Effector memory CD4-positive, alpha-beta T cell (primary cell): ENCODE measurements at regions not wholly inside any gene's neighbourhood (a gene's known extent, or its start where the extent isn't known, plus 50 kb on each side); places are given as distances from the start of the nearest gene placed in this dataset.

Source experiments
- DNase-seq, 3 donors: peaks; one replicate each; pipeline ENCODE4 v3.0.0-alpha.2; 2020
- H3K27ac ChIP-seq: 2 replicates; pipeline ENCODE4 v1.7.0; 2013; ENCODE audit warnings: mild to moderate bottlenecking, low read length, moderate library complexity; ENCODE audit not compliant: insufficient read depth, poor library complexity, severe bottlenecking
- H3K27me3 ChIP-seq: replicated peaks from 2 replicates; pipeline ENCODE4 v1.7.0; 2013; ENCODE audit warnings: mild to moderate bottlenecking, low read length; ENCODE audit not compliant: insufficient read depth, control insufficient read depth, poor library complexity, severe bottlenecking
- H3K36me3 ChIP-seq: 2 replicates; pipeline ENCODE4 v1.7.0; 2013; ENCODE audit warnings: mild to moderate bottlenecking, low read length, moderate library complexity; ENCODE audit not compliant: control insufficient read depth, insufficient read depth
- H3K4me1 ChIP-seq: 2 replicates; pipeline ENCODE4 v1.7.0; 2013; ENCODE audit warnings: low read length, mild to moderate bottlenecking; ENCODE audit not compliant: control insufficient read depth, insufficient read depth, poor library complexity, severe bottlenecking
- H3K4me3 ChIP-seq: 2 replicates; pipeline ENCODE4 v1.7.0; 2013; ENCODE audit warnings: low read length, low read depth, mild to moderate bottlenecking; ENCODE audit not compliant: insufficient read depth, poor library complexity, severe bottlenecking
- H3K9me3 ChIP-seq: 2 replicates; pipeline ENCODE4 v1.7.0; 2013; ENCODE audit warnings: mild to moderate bottlenecking, low read length, moderate library complexity; ENCODE audit not compliant: control insufficient read depth

DNA sequence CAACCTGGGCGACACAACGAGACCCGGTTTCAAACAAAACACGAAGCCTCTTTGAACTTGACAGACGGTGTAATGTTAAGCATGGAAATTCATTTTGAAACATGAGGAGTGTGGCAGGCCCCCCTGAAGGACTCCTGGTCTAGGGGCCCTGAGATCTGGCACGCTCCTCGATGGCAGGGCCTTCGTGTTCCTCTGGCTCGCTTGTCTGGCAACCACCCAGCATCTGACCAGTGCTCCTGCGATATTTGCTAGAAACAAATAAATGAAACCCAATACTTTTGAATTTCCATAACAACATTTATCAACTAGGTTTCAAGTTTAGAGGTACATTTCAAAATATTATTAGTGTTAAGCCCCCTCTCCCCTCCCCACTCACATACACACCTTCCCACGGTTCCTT lies 193.0 kb downstream of the ERCC6L2 start:
- DNase-seq = no peak
- no peak overlapping the region for H3K4me3 ChIP-seq
- no peaks in the 10 kb centered on the region for H3K27me3 ChIP-seq
- H3K9me3 ChIP-seq = no peaks in the 10 kb centered on the region
- no peak overlapping the region for H3K27ac ChIP-seq
- no peaks in the 10 kb centered on the region for H3K4me1 ChIP-seq
- no peaks in the 10 kb centered on the region for H3K36me3 ChIP-seq

DNA sequence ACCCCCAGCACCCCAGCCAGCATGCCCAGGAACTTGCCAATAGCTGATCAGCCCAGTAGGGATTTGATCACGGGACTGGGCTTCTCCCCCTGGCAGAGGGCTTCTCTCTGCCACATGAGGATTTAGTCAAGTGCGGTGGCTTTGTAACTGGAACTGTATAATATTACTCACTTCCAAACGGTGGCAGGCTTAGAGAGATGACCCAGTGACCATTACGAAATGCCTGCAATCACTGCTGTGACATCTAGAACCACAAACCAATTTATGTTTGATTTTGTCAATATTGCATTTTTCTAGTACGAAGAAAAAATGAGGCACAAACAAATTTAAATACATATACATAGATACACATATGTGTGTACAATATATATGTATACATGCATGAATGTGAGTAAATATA lies 192.1 kb downstream of the ERCC6L2 start:
- Histone ChIP-seq H3K27me3 (no peaks in the 10 kb centered on the region), H3K4me3 (no peak overlapping the region), H3K27ac (no peak overlapping the region), H3K9me3 (no peaks in the 10 kb centered on the region), H3K4me1 (no peaks in the 10 kb centered on the region), H3K36me3 (no peaks in the 10 kb centered on the region)
- no peak for DNase-seq

DNA sequence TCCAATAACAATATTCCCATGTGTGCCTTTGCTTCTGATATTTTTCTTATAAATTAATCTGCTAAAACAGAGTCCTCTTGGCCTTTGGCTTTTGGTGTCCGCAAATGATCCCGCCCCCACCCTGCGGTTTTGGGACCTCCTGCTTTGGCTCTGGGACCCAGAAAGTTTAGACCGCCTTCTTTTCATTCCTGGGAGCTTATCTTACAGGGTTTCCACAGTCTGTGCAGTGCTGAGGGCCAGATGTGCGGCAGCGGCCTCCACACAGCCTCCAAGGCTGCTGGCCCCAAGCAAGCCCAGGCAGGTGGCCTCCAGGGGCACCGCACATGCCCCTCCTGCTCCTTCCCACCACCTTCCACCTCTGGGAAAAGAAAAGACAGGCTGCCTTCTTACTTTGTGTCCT lies 191.5 kb downstream of the ERCC6L2 start:
- DNase-seq = no peak

DNA sequence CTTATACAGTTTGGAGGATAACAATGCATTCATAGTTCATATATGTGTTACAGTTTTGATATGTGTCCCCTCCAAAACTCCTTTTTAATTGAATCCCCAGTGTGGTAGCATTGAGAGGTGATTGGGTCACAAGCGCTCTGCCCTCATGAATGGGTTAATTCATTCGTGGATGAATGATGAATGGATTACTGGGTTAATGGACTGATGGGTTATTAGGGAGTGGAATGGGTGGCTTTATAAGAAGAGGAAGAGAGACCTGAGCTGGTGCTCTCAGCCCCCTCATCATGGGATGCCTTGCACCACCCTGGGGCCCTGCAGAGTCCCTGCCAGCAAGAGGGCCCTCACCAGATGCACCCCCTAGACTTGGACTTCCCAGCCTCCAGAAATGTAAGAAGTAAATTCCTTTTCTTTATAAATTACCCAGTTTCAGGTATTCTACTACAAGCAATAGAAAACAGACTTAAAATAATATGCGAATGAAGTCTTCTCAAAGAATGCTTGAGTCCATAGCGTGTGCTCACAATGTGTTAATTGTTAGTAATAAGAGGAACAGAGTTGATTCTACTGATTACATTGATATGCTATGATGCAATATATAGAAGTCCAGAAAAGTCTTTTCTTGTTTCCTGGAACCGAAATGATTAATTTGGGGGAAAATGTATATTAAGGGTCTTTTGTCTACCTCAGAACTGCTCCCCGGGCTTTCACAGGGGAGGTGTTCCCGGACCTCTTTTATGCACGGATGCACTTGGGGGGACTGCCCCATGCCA lies 190.2 kb downstream of the ERCC6L2 start:
- no peaks in the 10 kb centered on the region for H3K9me3 ChIP-seq
- no peaks in the 10 kb centered on the region for H3K36me3 ChIP-seq
- no peak overlapping the region for H3K4me3 ChIP-seq

More for the DNA sequence above, 191.5 kb downstream of the ERCC6L2 start:
- H3K27me3 ChIP-seq = no peaks in the 10 kb centered on the region
- no peaks in the 10 kb centered on the region for H3K9me3 ChIP-seq
- H3K27ac ChIP-seq = no peak overlapping the region
- H3K4me1 ChIP-seq = no peaks in the 10 kb centered on the region
- no peaks in the 10 kb centered on the region for H3K36me3 ChIP-seq
- H3K4me3 ChIP-seq = no peak overlapping the region

DNA sequence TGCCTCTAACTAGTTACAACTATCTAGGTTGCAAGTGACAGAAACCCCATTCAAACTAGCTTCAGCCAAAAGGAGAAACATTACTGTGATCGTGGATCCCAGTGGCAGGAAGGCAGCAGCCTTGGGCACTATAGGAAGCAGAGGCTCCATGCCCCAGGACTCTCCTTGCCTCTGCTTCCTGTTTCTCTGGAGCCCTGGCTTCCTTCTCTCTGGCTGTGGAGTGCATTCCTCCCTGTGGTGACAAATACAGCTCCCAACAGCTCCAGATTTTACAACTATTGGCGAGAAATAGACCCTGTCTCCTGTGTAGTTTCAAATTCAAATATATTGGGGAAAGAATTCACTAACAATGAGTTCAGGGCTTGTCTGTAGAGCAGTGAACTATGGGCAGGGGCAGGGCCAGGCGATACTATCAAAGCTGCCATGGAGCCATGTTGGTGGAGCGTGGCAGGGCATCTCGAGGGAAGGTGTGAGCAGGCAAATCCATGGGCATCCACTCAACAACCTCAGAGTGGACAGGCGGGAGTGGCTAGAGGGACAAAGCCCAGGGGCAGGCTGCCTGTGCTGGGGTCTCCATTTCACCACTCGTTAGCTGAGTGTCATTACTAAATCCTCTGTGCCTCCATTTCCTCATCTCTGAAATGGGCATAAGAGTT lies 189.5 kb downstream of the ERCC6L2 start:
- Histone ChIP-seq H3K36me3 (no peaks in the 10 kb centered on the region), H3K4me3 (no peak overlapping the region), H3K4me1 (no peaks in the 10 kb centered on the region), H3K27me3 (no peaks in the 10 kb centered on the region), H3K9me3 (no peaks in the 10 kb centered on the region), H3K27ac (no peak overlapping the region)
- no peak for DNase-seq

More for the DNA sequence above, 190.2 kb downstream of the ERCC6L2 start:
- Histone ChIP-seq H3K27me3 (no peaks in the 10 kb centered on the region), H3K4me1 (no peaks in the 10 kb centered on the region), H3K27ac (no peak overlapping the region)
- DNase-seq = no peak

DNA sequence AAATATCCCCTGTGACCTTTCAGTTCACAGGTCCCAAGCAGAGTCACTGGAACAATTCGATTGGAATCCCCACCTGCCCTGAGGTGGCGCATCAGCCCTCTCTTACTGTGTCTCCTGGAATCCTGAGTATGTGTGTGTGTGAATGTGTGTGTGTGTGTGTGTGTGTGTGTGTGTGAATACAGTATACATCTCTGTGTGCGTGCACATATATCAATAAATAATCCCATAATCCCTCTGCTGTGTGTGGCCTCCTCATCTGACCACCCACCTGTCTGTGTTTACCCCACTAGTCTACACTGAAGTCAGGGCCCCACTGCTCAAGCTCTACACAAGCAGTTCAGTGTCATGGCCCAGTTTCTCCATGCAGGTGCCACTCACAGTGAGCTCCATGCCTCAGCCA lies 187.4 kb downstream of the ERCC6L2 start:
- no peaks in the 10 kb centered on the region for H3K4me1 ChIP-seq
- no peak overlapping the region for H3K27ac ChIP-seq
- no peaks in the 10 kb centered on the region for H3K27me3 ChIP-seq
- no peak for DNase-seq
- H3K9me3 ChIP-seq = no peaks in the 10 kb centered on the region
- no peak overlapping the region for H3K4me3 ChIP-seq
- no peaks in the 10 kb centered on the region for H3K36me3 ChIP-seq

DNA sequence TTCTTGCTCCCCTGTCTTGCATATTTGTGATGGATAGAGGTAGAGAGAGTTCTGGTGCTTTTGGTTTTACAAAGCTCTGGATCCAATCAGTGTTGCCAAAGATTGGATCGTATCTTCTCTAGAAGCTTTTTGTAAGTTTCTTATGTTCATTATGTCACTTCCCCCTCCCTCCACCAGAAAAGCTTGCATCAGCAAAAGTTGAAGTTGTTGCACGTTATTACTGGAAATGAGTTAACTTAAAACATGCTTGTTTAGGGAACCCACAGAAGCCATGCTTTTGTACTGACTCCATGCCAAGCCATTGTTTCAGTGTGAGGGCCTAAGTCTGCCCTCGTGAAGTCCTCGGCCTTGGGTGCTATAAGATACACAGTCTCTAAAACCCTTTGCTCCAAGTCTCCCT lies 186.5 kb downstream of the ERCC6L2 start:
- H3K4me3 ChIP-seq = no peak overlapping the region
- no peak for DNase-seq
- no peak overlapping the region for H3K27ac ChIP-seq
- no peaks in the 10 kb centered on the region for H3K36me3 ChIP-seq
- no peaks in the 10 kb centered on the region for H3K4me1 ChIP-seq
- H3K9me3 ChIP-seq = no peaks in the 10 kb centered on the region
- no peaks in the 10 kb centered on the region for H3K27me3 ChIP-seq

DNA sequence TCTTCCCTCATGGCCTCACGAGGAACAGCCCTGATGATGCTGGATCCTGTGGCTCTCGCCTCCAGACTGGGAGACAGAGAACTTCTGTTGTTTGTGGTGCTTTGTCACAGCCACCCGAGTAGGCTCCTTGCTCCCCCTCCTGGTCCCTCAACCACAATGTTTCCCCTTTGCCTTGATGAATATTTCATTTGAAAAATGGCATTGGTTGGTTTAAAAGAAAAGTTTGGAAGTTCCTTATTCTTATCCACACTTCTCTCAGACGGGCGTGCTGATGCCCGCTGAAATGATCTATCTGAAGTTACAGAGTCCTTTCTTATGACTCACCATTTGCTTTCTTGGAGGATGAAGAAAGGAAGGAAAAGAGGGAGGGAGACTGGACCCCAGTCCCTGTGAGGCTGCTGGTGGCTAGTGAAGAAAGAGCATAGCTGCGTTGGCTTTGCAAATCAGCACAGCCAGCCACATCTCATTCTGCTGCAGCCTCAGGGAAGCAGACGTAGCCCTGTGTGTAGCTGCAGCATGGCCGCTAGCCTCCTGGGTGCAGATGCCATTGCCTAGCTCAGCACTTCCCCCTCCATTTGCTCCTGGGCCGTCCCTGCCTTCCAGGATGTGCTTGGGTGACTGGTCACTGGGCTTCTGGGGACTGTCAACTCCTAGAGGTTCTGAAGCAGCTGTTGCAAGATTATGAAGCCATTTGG lies 185.9 kb downstream of the ERCC6L2 start:
- no peaks in the 10 kb centered on the region for H3K4me1 ChIP-seq
- H3K27ac ChIP-seq = no peak overlapping the region
- no peaks in the 10 kb centered on the region for H3K36me3 ChIP-seq
- no peaks in the 10 kb centered on the region for H3K9me3 ChIP-seq
- no peak overlapping the region for H3K4me3 ChIP-seq
- no peaks in the 10 kb centered on the region for H3K27me3 ChIP-seq
- peak in 1 of 3 donors; percentile 20 for DNase-seq

DNA sequence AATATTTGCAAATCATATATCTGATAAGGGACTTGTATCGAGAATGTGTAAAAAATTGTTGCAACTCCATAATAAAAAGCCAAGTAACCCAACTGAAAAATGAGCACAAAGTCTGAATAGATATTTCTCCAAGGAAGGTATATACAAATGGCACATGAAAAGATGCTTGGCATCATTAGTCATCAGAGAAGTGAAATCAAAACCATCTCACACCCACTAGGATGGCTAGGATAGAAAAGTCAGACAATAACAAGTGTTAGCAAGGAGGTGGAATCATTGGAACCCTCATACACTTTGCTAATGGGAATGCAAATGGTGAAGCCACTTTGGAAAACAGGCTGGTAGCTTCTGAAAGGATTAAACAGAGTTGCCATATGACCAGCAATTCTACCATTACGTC lies 182.7 kb downstream of the ERCC6L2 start:
- H3K4me1 ChIP-seq = no peaks in the 10 kb centered on the region
- no peak overlapping the region for H3K4me3 ChIP-seq
- H3K36me3 ChIP-seq = no peaks in the 10 kb centered on the region
- no peak for DNase-seq
- H3K27ac ChIP-seq = no peak overlapping the region
- no peaks in the 10 kb centered on the region for H3K9me3 ChIP-seq
- H3K27me3 ChIP-seq = no peaks in the 10 kb centered on the region

DNA sequence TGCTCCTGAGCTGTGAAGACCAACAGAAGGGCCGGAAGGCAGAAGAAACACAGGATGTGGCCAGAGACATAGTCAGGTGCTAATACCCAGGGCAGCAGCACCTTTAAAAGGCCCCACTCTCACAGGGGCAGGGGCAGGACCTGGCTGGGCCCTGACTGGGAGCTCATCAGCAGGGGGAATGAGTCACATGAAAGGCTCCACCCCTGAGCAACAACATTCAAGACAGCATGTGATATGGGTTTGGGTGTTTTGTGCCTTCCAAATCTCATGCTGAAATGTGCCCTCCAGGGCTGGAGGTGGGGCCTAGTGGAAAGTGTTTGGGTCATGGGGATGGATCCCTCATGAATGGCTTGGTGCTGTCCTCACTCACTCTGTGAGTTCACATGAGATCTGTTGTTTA lies 181.7 kb downstream of the ERCC6L2 start:
- Histone ChIP-seq H3K9me3 (no peaks in the 10 kb centered on the region), H3K4me1 (no peaks in the 10 kb centered on the region), H3K4me3 (no peak overlapping the region), H3K27ac (no peak overlapping the region), H3K36me3 (no peaks in the 10 kb centered on the region), H3K27me3 (no peaks in the 10 kb centered on the region)
- no peak for DNase-seq
